ENCODE measurements at regions not wholly inside any gene's neighbourhood (a gene's known extent, or its start where the extent isn't known, plus 50 kb on each side); places are given as distances from the start of the nearest gene placed in this dataset.

GRCh38 chr5:87751824-87752223, 339.1 kb upstream of the CCNH start:
- Histone ChIP-seq H2AFZ (ENCODE audit: low read length) (no peak overlapping the region), H3K4me2 (ENCODE audit: low read length) (no peak overlapping the region), H3K79me2 (ENCODE audit: insufficient read depth, low read depth, low read length) (no peaks in the 10 kb centered on the region), H3K4me3 (ENCODE audit: low read depth, low read length, poor library complexity, severe bottlenecking) (no peak overlapping the region), H3K4me1 (ENCODE audit: insufficient read depth, low read length, poor library complexity, severe bottlenecking) (no peaks in the 10 kb centered on the region), H3K9me3 (ENCODE audit: low read length) (no peaks in the 10 kb centered on the region), H3K36me3 (ENCODE audit: insufficient read depth, low read length) (no peaks in the 10 kb centered on the region), H3K27ac (ENCODE audit: low read depth, low read length, poor library complexity, severe bottlenecking) (no peak overlapping the region), H3K9me2 (ENCODE audit: insufficient read depth, low read length) (no peaks in the 10 kb centered on the region), H4K20me1 (ENCODE audit: insufficient read depth, low read length) (no peaks in the 10 kb centered on the region)
- ChIA-PET POLR2A (no interaction called here), CTCF (ENCODE audit: unreplicated experiment) (no interaction called here)
- no TSS peak for BruUV-seq (replicated peaks)
- TF ChIP-seq EZH2phosphoT487 (IDR thresholded peaks at IDR 0.05; ENCODE audit: borderline replicate concordance, low read depth, low read length) = no peak
- TF ChIP-seq CTCF (conservative IDR thresholded peaks at IDR 0.05; ENCODE audit: low read length) = no peak
- intact Hi-C loops (cut with micrococcal nuclease; ENCODE audit: unreplicated experiment) = no loop called here
- DNase-seq (ENCODE audit: low spot score) = no peak

- Histone ChIP-seq H3K36me3 (ENCODE audit: insufficient read depth, low read length) (no peaks in the 10 kb centered on the region), H3K9me3 (ENCODE audit: low read length) (no peaks in the 10 kb centered on the region), H3K4me2 (ENCODE audit: low read length) (no peak overlapping the region), H3K9me2 (ENCODE audit: insufficient read depth, low read length) (no peaks in the 10 kb centered on the region), H3K27ac (ENCODE audit: low read depth, low read length, poor library complexity, severe bottlenecking) (no peak overlapping the region), H2AFZ (ENCODE audit: low read length) (no peak overlapping the region), H3K79me2 (ENCODE audit: insufficient read depth, low read depth, low read length) (no peaks in the 10 kb centered on the region), H4K20me1 (ENCODE audit: insufficient read depth, low read length) (no peaks in the 10 kb centered on the region), H3K4me1 (ENCODE audit: insufficient read depth, low read length, poor library complexity, severe bottlenecking) (no peaks in the 10 kb centered on the region), H3K4me3 (ENCODE audit: low read depth, low read length, poor library complexity, severe bottlenecking) (no peak overlapping the region)
- no TSS peak for BruUV-seq (replicated peaks)
- DNase-seq (ENCODE audit: low spot score) = no peak
- CTCF ChIA-PET (ENCODE audit: unreplicated experiment) = no interaction called here
- intact Hi-C loops (cut with micrococcal nuclease; ENCODE audit: unreplicated experiment) = no loop called here
- no peak for TF ChIP-seq EZH2phosphoT487 (IDR thresholded peaks at IDR 0.05; ENCODE audit: borderline replicate concordance, low read depth, low read length)
- no peak for TF ChIP-seq CTCF (conservative IDR thresholded peaks at IDR 0.05; ENCODE audit: low read length)
- POLR2A ChIA-PET = interaction anchor here (0.5 to 0.7 kb wide), 2 partner anchors 13 to 39 kb away, joined by 3 read pairs; no protein-coding TSS in a partner anchor
These were observed 334.2 kb upstream of the CCNH start for GRCh38 chr5:87746891-87747377.

- Histone ChIP-seq H3K27ac (ENCODE audit: low read depth, low read length, poor library complexity, severe bottlenecking) (no peak overlapping the region), H4K20me1 (ENCODE audit: insufficient read depth, low read length) (no peaks in the 10 kb centered on the region), H3K4me3 (ENCODE audit: low read depth, low read length, poor library complexity, severe bottlenecking) (no peak overlapping the region), H3K4me1 (ENCODE audit: insufficient read depth, low read length, poor library complexity, severe bottlenecking) (no peaks in the 10 kb centered on the region), H3K36me3 (ENCODE audit: insufficient read depth, low read length) (no peaks in the 10 kb centered on the region), H2AFZ (ENCODE audit: low read length) (no peak overlapping the region), H3K79me2 (ENCODE audit: insufficient read depth, low read depth, low read length) (no peaks in the 10 kb centered on the region), H3K9me2 (ENCODE audit: insufficient read depth, low read length) (no peaks in the 10 kb centered on the region), H3K4me2 (ENCODE audit: low read length) (no peak overlapping the region), H3K9me3 (ENCODE audit: low read length) (no peaks in the 10 kb centered on the region)
- TF ChIP-seq CTCF (conservative IDR thresholded peaks at IDR 0.05; ENCODE audit: low read length) (no peak), EZH2phosphoT487 (IDR thresholded peaks at IDR 0.05; ENCODE audit: borderline replicate concordance, low read depth, low read length) (no peak)
- ChIA-PET POLR2A (interaction anchor here (0.7 kb wide), 1 partner anchor 39 kb away, joined by 3 read pairs; no protein-coding TSS in a partner anchor), CTCF (ENCODE audit: unreplicated experiment) (no interaction called here)
- intact Hi-C loops (cut with micrococcal nuclease; ENCODE audit: unreplicated experiment) = no loop called here
- BruUV-seq (replicated peaks) = no TSS peak
- no peak for DNase-seq (ENCODE audit: low spot score)
These were observed 333.6 kb upstream of the CCNH start for GRCh38 chr5:87746341-87746740.

Measured in OCI-LY7 (cell line).